Right cardiac atrium (tissue), 5 donors: ENCODE measurements at regions not wholly inside any gene's neighbourhood (a gene's known extent, or its start where the extent isn't known, plus 50 kb on each side); places are given as distances from the start of the nearest gene placed in this dataset.

Experiments
- ATAC-seq, 2 donors: fragments of 200-7000 bp; cut with Tn5 transposase; one replicate each; pipeline versions ENCODE4 v1.8.0 to v1.9.1; 2020; ENCODE audit warnings: moderate library complexity in 2 of 2, mild to moderate bottlenecking in 1 of 2
- DNase-seq, 3 donors: peaks; one replicate each; pipeline ENCODE4 v3.0.0-alpha.2; 2020
- H3K27ac ChIP-seq: one replicate; pipeline ENCODE4 v1.5.1; 2013; ENCODE audit warnings: mild to moderate bottlenecking, low read length, control low read depth, moderate library complexity
- H3K27me3 ChIP-seq: one replicate; pipeline ENCODE4 v1.6.1; 2013; ENCODE audit not compliant: control insufficient read depth, insufficient read depth
- H3K4me1 ChIP-seq: one replicate; pipeline ENCODE4 v1.6.1; 2013; ENCODE audit warnings: low read length; ENCODE audit not compliant: control insufficient read depth, insufficient read depth
- H3K4me3 ChIP-seq: one replicate; pipeline ENCODE4 v1.5.1; 2013; ENCODE audit warnings: low read length, control low read depth
- H3K9me3 ChIP-seq: one replicate; pipeline ENCODE4 v1.6.1; 2013; ENCODE audit warnings: low read length; ENCODE audit not compliant: control insufficient read depth
- WGBS: extraction: QIAGEN DNeasy Blood & Tissue Kit; methylation state at CpG from one replicate; pipeline ENCODE4 v1.1.7; 2013; 5-methylcytosine and 5-hydroxymethylcytosine counted together
- intact Hi-C, 4 donors: fragments of 100-400 bp; cut with DNase I; formaldehyde crosslinking; loops; one replicate each; pipeline versions ENCODE4 v1.11.0 to v1.14.0; 2022 to 2023
- donor health status: healthy with polysubstance abuse.
- donor health status: DM: no; HTN: yes; CAD: no.
- donor health status: DM: no; HTN: no; CAD: no.
- donor health status: DM: no; HTN: yes; CAD: no; lungs with severe emphysema.
- donor health status: DM: yes; HTN: yes; CAD: no.

GRCh38 chr2:7292154-7292691 lies 375.0 kb downstream of the RNF144A start:
- Histone ChIP-seq H3K9me3 (no peaks in the 10 kb centered on the region), H3K27ac (no peak overlapping the region), H3K27me3 (no peaks in the 10 kb centered on the region), H3K4me1 (no peaks in the 10 kb centered on the region), H3K4me3 (no peak overlapping the region)
- intact Hi-C loops: no loop called here
- WGBS: 83% methylated on average over 7 of the region's 7 CpGs
- ATAC-seq (no peak), DNase-seq (no peak)

- Histone ChIP-seq H3K4me1 (no peaks in the 10 kb centered on the region), H3K27me3 (no peaks in the 10 kb centered on the region), H3K27ac (no peak overlapping the region), H3K9me3 (no peaks in the 10 kb centered on the region), H3K4me3 (no peak overlapping the region)
- DNase-seq (no peak), ATAC-seq (no peak)
- 88% methylated on average over 6 of the region's 6 CpGs for WGBS
- intact Hi-C loops: no loop called here
Observed at GRCh38 chr2:7309582-7309981, 392.4 kb downstream of the RNF144A start.

- WGBS: 60% methylated on average over 24 of the region's 24 CpGs
- intact Hi-C loops: no loop called here
- ATAC-seq: no peak
Observed at GRCh38 chr2:7324706-7325105, 407.5 kb downstream of the RNF144A start.

GRCh38 chr2:7325186-7325585 lies 408.0 kb downstream of the RNF144A start:
- 91% methylated on average over 4 of the region's 4 CpGs for WGBS
- H3K4me3 ChIP-seq: no peak overlapping the region
- ATAC-seq (no peak), DNase-seq (no peak)
- H3K27ac ChIP-seq: no peak overlapping the region
- H3K4me1 ChIP-seq: no peaks in the 10 kb centered on the region
- intact Hi-C loops: no loop called here
- H3K27me3 ChIP-seq: no peaks in the 10 kb centered on the region
- H3K9me3 ChIP-seq: no peaks in the 10 kb centered on the region

More at GRCh38 chr2:7324706-7325105, 407.5 kb downstream of the RNF144A start:
- Histone ChIP-seq H3K9me3 (no peaks in the 10 kb centered on the region), H3K4me3 (no peak overlapping the region), H3K27me3 (no peaks in the 10 kb centered on the region), H3K27ac (no peak overlapping the region), H3K4me1 (no peaks in the 10 kb centered on the region)
- DNase-seq: peak in 2 of 3 donors; percentile 32 to 45

GRCh38 chr2:7329465-7329864 lies 412.3 kb downstream of the RNF144A start:
- Histone ChIP-seq H3K4me3 (no peak overlapping the region), H3K4me1 (no peaks in the 10 kb centered on the region), H3K9me3 (no peaks in the 10 kb centered on the region), H3K27me3 (no peaks in the 10 kb centered on the region), H3K27ac (no peak overlapping the region)
- DNase-seq (no peak), ATAC-seq (no peak)
- intact Hi-C loops: no loop called here
- WGBS: 100% methylated on average over 1 of the region's 1 CpG

- no peak for ATAC-seq
- Histone ChIP-seq H3K4me3 (no peak overlapping the region), H3K27me3 (no peaks in the 10 kb centered on the region), H3K27ac (no peak overlapping the region), H3K9me3 (no peaks in the 10 kb centered on the region), H3K4me1 (no peaks in the 10 kb centered on the region)
- intact Hi-C loops: no loop called here
- DNase-seq: no peak
- 31% methylated on average over 2 of the region's 2 CpGs for WGBS
Observed at GRCh38 chr2:7333189-7333765, 416.1 kb downstream of the RNF144A start.

- ATAC-seq: no peak
- H3K27ac ChIP-seq: no peak overlapping the region
- no peak for DNase-seq
- H3K4me3 ChIP-seq: no peak overlapping the region
- H3K9me3 ChIP-seq: no peaks in the 10 kb centered on the region
- intact Hi-C loops: no loop called here
- WGBS: 54% methylated on average over 5 of the region's 5 CpGs
- H3K4me1 ChIP-seq: no peaks in the 10 kb centered on the region
- H3K27me3 ChIP-seq: no peaks in the 10 kb centered on the region
Observed at GRCh38 chr2:7333960-7334493, 416.8 kb downstream of the RNF144A start.

- WGBS: 84% methylated on average over 3 of the region's 3 CpGs
- Histone ChIP-seq H3K27ac (no peak overlapping the region), H3K27me3 (no peaks in the 10 kb centered on the region), H3K4me3 (no peak overlapping the region), H3K4me1 (no peaks in the 10 kb centered on the region), H3K9me3 (no peaks in the 10 kb centered on the region)
- intact Hi-C loops: no loop called here
- DNase-seq (no peak), ATAC-seq (no peak)
Observed at GRCh38 chr2:7338961-7339360, 421.7 kb downstream of the RNF144A start.

GRCh38 chr2:7346336-7346735 lies 429.1 kb downstream of the RNF144A start:
- H3K27ac ChIP-seq: no peak overlapping the region
- no peak for ATAC-seq
- 82% methylated on average over 4 of the region's 4 CpGs for WGBS

GRCh38 chr2:7348761-7349160 lies 431.5 kb downstream of the RNF144A start:
- Histone ChIP-seq H3K4me1 (no peaks in the 10 kb centered on the region), H3K9me3 (no peaks in the 10 kb centered on the region), H3K27ac (no peak overlapping the region), H3K4me3 (no peak overlapping the region), H3K27me3 (no peaks in the 10 kb centered on the region)
- intact Hi-C loops: no loop called here
- no peak for ATAC-seq
- DNase-seq: no peak
- 79% methylated on average over 2 of the region's 2 CpGs for WGBS

More at GRCh38 chr2:7346336-7346735, 429.1 kb downstream of the RNF144A start:
- Histone ChIP-seq H3K27me3 (no peaks in the 10 kb centered on the region), H3K9me3 (no peaks in the 10 kb centered on the region), H3K4me3 (no peak overlapping the region), H3K4me1 (no peaks in the 10 kb centered on the region)
- DNase-seq: no peak
- intact Hi-C loops: no loop called here

GRCh38 chr2:7352191-7352590 lies 435.0 kb downstream of the RNF144A start:
- no peaks in the 10 kb centered on the region for H3K4me1 ChIP-seq
- H3K27ac ChIP-seq: no peak overlapping the region
- ATAC-seq (no peak), DNase-seq (no peak)
- WGBS: 91% methylated on average over 5 of the region's 5 CpGs
- H3K9me3 ChIP-seq: no peaks in the 10 kb centered on the region
- intact Hi-C loops: no loop called here
- no peaks in the 10 kb centered on the region for H3K27me3 ChIP-seq
- H3K4me3 ChIP-seq: no peak overlapping the region

- H3K9me3 ChIP-seq: no peaks in the 10 kb centered on the region
- ATAC-seq: no peak
- H3K27me3 ChIP-seq: no peaks in the 10 kb centered on the region
- intact Hi-C loops: no loop called here
- WGBS: 89% methylated on average over 4 of the region's 4 CpGs
- no peaks in the 10 kb centered on the region for H3K4me1 ChIP-seq
- H3K27ac ChIP-seq: no peak overlapping the region
- no peak overlapping the region for H3K4me3 ChIP-seq
- DNase-seq: no peak
Observed at GRCh38 chr2:7353571-7353970, 436.4 kb downstream of the RNF144A start.
